Lower leg skin (tissue), 3 donors: ENCODE measurements at regions not wholly inside any gene's neighbourhood (a gene's known extent, or its start where the extent isn't known, plus 50 kb on each side); places are given as distances from the start of the nearest gene placed in this dataset.

Experiments
- POLR2A ChIP-seq, 2 donors: fragments of 450-650 bp; IDR thresholded peaks; one replicate each; pipeline ENCODE4 v1.6.1; 2016 to 2017; ENCODE audit warnings: antibody characterized with exemption in 2 of 2, mild to moderate bottlenecking in 1 of 2, moderate library complexity in 1 of 2
- TF ChIP-seq, protein P1 (sequence below), 3 donors: fragments of 450-650 bp; IDR thresholded peaks; one replicate each; pipeline ENCODE4 v1.5.1; 2016; ENCODE audit warnings: antibody characterized with exemption in 3 of 3, mild to moderate bottlenecking in 3 of 3, moderate library complexity in 2 of 3

DNA sequence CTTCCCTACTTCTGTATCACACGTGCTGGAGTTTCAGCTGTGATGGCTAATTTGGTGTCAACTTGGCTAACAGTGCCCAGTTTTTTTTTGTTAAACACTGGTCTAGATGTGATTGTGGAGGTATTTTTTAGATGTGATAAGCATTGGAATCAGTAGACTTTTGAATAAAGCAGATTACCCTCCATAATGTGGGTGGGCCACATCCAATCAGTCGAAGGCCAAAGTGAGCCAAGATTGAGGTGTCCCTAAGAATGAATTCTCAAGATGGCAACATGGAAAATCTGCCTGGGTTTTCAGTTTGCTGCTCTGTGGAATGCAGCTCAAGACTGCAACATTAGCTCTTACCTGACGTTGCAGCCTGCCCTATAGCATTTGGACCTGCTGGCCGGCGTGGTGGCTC is 68.8 kb upstream of the AGBL1 start:
- TF ChIP-seq, protein P1, sequence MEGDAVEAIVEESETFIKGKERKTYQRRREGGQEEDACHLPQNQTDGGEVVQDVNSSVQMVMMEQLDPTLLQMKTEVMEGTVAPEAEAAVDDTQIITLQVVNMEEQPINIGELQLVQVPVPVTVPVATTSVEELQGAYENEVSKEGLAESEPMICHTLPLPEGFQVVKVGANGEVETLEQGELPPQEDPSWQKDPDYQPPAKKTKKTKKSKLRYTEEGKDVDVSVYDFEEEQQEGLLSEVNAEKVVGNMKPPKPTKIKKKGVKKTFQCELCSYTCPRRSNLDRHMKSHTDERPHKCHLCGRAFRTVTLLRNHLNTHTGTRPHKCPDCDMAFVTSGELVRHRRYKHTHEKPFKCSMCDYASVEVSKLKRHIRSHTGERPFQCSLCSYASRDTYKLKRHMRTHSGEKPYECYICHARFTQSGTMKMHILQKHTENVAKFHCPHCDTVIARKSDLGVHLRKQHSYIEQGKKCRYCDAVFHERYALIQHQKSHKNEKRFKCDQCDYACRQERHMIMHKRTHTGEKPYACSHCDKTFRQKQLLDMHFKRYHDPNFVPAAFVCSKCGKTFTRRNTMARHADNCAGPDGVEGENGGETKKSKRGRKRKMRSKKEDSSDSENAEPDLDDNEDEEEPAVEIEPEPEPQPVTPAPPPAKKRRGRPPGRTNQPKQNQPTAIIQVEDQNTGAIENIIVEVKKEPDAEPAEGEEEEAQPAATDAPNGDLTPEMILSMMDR (IDR thresholded peaks at IDR 0.05): no peak
- no peak for TF ChIP-seq POLR2A (IDR thresholded peaks at IDR 0.05)
